Uterus (tissue), 2 donors: ENCODE measurements at regions not wholly inside any gene's neighbourhood (a gene's known extent, or its start where the extent isn't known, plus 50 kb on each side); places are given as distances from the start of the nearest gene placed in this dataset.

Experiments
- POLR2A ChIP-seq, 2 donors: fragments of 450-650 bp; IDR thresholded peaks; one replicate each; pipeline ENCODE4 v1.6.1; 2016; ENCODE audit warnings: antibody characterized with exemption in 2 of 2, mild to moderate bottlenecking in 1 of 2, moderate library complexity in 1 of 2
- TF ChIP-seq, protein P1 (sequence below), 4 experiments: fragments of 200-600 bp in 2 of 4; fragments of 450-650 bp in 2 of 4; sonication (generic) in 2 of 4; IDR thresholded peaks; one replicate each; pipeline ENCODE4 v1.5.1; 2016 to 2019; ENCODE audit warnings: antibody characterized with exemption in 4 of 4, mild to moderate bottlenecking in 2 of 4, moderate library complexity in 1 of 4

DNA sequence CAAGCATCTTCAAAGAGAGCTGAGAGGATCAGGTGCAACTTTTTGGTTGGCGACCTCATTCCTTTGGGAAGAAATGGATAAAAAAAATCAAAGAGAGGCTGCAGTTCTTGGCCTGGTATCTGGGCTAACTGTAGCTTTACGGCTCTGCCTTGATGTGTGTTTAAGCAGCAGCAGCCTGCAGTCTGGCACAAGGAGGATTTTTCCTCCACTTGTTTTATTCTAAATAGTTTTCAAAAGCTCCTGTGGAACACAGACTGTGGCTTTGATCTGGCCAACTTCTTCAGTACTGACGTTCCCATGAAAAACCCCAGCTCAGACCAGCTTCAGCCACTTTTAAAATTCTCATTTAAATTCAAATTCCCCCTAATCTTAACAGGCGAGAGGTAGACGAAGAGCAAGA lies 137.3 kb downstream of the HDGFL1 start:
- TF ChIP-seq, protein P1, sequence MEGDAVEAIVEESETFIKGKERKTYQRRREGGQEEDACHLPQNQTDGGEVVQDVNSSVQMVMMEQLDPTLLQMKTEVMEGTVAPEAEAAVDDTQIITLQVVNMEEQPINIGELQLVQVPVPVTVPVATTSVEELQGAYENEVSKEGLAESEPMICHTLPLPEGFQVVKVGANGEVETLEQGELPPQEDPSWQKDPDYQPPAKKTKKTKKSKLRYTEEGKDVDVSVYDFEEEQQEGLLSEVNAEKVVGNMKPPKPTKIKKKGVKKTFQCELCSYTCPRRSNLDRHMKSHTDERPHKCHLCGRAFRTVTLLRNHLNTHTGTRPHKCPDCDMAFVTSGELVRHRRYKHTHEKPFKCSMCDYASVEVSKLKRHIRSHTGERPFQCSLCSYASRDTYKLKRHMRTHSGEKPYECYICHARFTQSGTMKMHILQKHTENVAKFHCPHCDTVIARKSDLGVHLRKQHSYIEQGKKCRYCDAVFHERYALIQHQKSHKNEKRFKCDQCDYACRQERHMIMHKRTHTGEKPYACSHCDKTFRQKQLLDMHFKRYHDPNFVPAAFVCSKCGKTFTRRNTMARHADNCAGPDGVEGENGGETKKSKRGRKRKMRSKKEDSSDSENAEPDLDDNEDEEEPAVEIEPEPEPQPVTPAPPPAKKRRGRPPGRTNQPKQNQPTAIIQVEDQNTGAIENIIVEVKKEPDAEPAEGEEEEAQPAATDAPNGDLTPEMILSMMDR (IDR thresholded peaks at IDR 0.05) = no peak
- no peak for TF ChIP-seq POLR2A (IDR thresholded peaks at IDR 0.05)
